H1 (cell line): ENCODE measurements at regions not wholly inside any gene's neighbourhood (a gene's known extent, or its start where the extent isn't known, plus 50 kb on each side); places are given as distances from the start of the nearest gene placed in this dataset.

Source experiments
- CTCF ChIA-PET: fragments of 300-600 bp; sonication (Branson Sonifier 250); formaldehyde crosslinking; loops from one replicate; lab custom pipeline; 2021; ENCODE audit not compliant: partially characterized antibody; lab: Charles Lee
- POLR2A ChIA-PET: fragments of 300-600 bp; sonication (Branson Sonifier 250); formaldehyde crosslinking; loops from one replicate; lab custom pipeline; 2021; ENCODE audit warnings: inconsistent platforms; ENCODE audit not compliant: partially characterized antibody; lab: Charles Lee
- DNase-seq, 2 experiments: peaks; one replicate each; pipeline versions ENCODE4 v3.0.0 to v3.0.0-alpha.2; 2010 to 2022; ENCODE audit warnings: low spot score in 2 of 2, low read depth in 1 of 2, mixed read lengths in 1 of 2
- FAIRE-seq: peaks from 2 replicates; lab custom pipeline; 2011; peaks lifted over from hg19 to GRCh38; lab: Jason Lieb, UNC
- H2AFZ ChIP-seq: 2 replicates; pipeline ENCODE4 v1.8.1; 2012; ENCODE audit warnings: low read length, inconsistent platforms
- H2AK5ac ChIP-seq: 2 replicates; pipeline ENCODE4 v1.6.1; 2013; ENCODE audit warnings: low read depth, low read length
- H2BK120ac ChIP-seq: replicated peaks from 2 replicates; pipeline ENCODE3; 2013; ENCODE audit warnings: low read depth, low read length, inconsistent platforms
- H2BK12ac ChIP-seq: 2 replicates; pipeline ENCODE4 v1.6.1; 2013; ENCODE audit warnings: low read depth, low read length
- H2BK15ac ChIP-seq: 2 replicates; pipeline ENCODE4 v1.6.1; 2013; ENCODE audit warnings: low read length
- H2BK20ac ChIP-seq: 2 replicates; pipeline ENCODE4 v1.6.1; 2013; ENCODE audit warnings: low read length
- H2BK5ac ChIP-seq: 2 replicates; pipeline ENCODE4 v1.6.1; 2013; ENCODE audit warnings: low read depth, low read length
- H3K14ac ChIP-seq: 2 replicates; pipeline ENCODE4 v1.6.1; 2013; ENCODE audit warnings: inconsistent platforms; ENCODE audit not compliant: insufficient read length
- H3K18ac ChIP-seq: 2 replicates; pipeline ENCODE4 v1.6.1; 2013; ENCODE audit warnings: low read length; ENCODE audit errors: extremely low read depth
- H3K23ac ChIP-seq: 2 replicates; pipeline ENCODE4 v1.6.1; 2013; ENCODE audit warnings: inconsistent platforms; ENCODE audit not compliant: insufficient read length
- H3K23me2 ChIP-seq: 2 replicates; pipeline ENCODE4 v1.6.1; 2013; ENCODE audit warnings: low read depth, low read length
- H3K27ac ChIP-seq: 2 replicates; pipeline ENCODE4 v1.6.1; 2011; ENCODE audit warnings: low read depth, low read length, inconsistent platforms
- H3K27me3 ChIP-seq, 4 experiments: replicated peaks in 1 of 4; 1 replicate in 1 of 4; 2 replicates in 3 of 4; pipeline versions ENCODE4 v1.6.1 to v1.8.1; 2011 to 2013; ENCODE audit warnings: low read length in 3 of 4, mild to moderate bottlenecking in 3 of 4, inconsistent platforms in 2 of 4, mixed read lengths in 2 of 4, moderate library complexity in 1 of 4; ENCODE audit not compliant: control insufficient read depth in 3 of 4, insufficient read depth in 3 of 4; ENCODE audit errors: extremely low read depth in 1 of 4
- H3K36me3 ChIP-seq, 4 experiments: 2 replicates each; pipeline versions ENCODE4 v1.6.1 to v1.8.1; 2011 to 2013; ENCODE audit warnings: mild to moderate bottlenecking in 4 of 4, low read length in 3 of 4, moderate library complexity in 2 of 4, control low read depth in 1 of 4, inconsistent platforms in 1 of 4; ENCODE audit not compliant: insufficient read depth in 4 of 4, control insufficient read depth in 2 of 4
- H3K4ac ChIP-seq: replicated peaks from 2 replicates; pipeline ENCODE3; 2013; ENCODE audit warnings: low read length, low read depth, mixed read lengths, inconsistent platforms; ENCODE audit not compliant: insufficient read length
- H3K4me1 ChIP-seq, 4 experiments: replicated peaks in 1 of 4; 1 replicate in 1 of 4; 2 replicates in 3 of 4; pipeline versions ENCODE4 v1.6.1 to v1.8.1; 2011 to 2013; ENCODE audit warnings: low read length in 3 of 4, inconsistent platforms in 2 of 4, mixed read lengths in 1 of 4; ENCODE audit not compliant: insufficient read depth in 4 of 4, control insufficient read depth in 3 of 4
- H3K4me2 ChIP-seq, 2 experiments: 2 replicates each; pipeline versions ENCODE4 v1.6.1 to v1.8.1; 2011 to 2013; ENCODE audit warnings: low read depth in 2 of 2, low read length in 2 of 2, control low read depth in 1 of 2, inconsistent platforms in 1 of 2, mild to moderate bottlenecking in 1 of 2; ENCODE audit not compliant: insufficient read depth in 1 of 2
- H3K4me3 ChIP-seq, 4 experiments: fragments of 200-600, 300-600 bp in 1 of 4; sonication (generic), shearing (Covaris generic), sonication (Bioruptor Twin) in 1 of 4; 2 replicates each; pipeline versions ENCODE4 v1.5.1 to v1.8.1; 2011 to 2016; ENCODE audit warnings: low read length in 4 of 4, low read depth in 3 of 4, control low read depth in 2 of 4, inconsistent platforms in 2 of 4, mild to moderate bottlenecking in 2 of 4, mixed read lengths in 1 of 4, moderate library complexity in 1 of 4; ENCODE audit not compliant: insufficient read depth in 2 of 4; ENCODE audit errors: extremely low read depth in 1 of 4
- H3K56ac ChIP-seq: replicated peaks from 2 replicates; pipeline ENCODE3; 2013; ENCODE audit warnings: low read depth, mild to moderate bottlenecking, mixed read lengths, low read length, inconsistent platforms; ENCODE audit not compliant: insufficient read length
- H3K79me1 ChIP-seq: 2 replicates; pipeline ENCODE4 v1.6.1; 2013; ENCODE audit warnings: low read depth, low read length, control low read depth
- H3K79me2 ChIP-seq, 2 experiments: 2 replicates each; pipeline versions ENCODE4 v1.6.1 to v1.8.1; 2012 to 2013; ENCODE audit warnings: low read length in 2 of 2, mild to moderate bottlenecking in 2 of 2, inconsistent platforms in 1 of 2; ENCODE audit not compliant: insufficient read depth in 2 of 2, control insufficient read depth in 1 of 2
- H3K9ac ChIP-seq, 4 experiments: replicated peaks in 1 of 4; 1 replicate in 1 of 4; 2 replicates in 3 of 4; pipeline versions ENCODE4 v1.6.1 to v1.8.1; 2011 to 2013; ENCODE audit warnings: low read depth in 3 of 4, low read length in 3 of 4, control low read depth in 2 of 4, mild to moderate bottlenecking in 2 of 4, moderate library complexity in 2 of 4, inconsistent platforms in 1 of 4; ENCODE audit errors: extremely low read depth in 1 of 4
- H3K9me3 ChIP-seq, 2 experiments: 2 replicates each; pipeline versions ENCODE4 v1.6.1 to v1.8.1; 2012 to 2013; ENCODE audit warnings: mild to moderate bottlenecking in 2 of 2, moderate library complexity in 2 of 2, control low read depth in 1 of 2, inconsistent platforms in 1 of 2, low read depth in 1 of 2, low read length in 1 of 2, mixed read lengths in 1 of 2; ENCODE audit not compliant: insufficient read depth in 2 of 2
- H4K20me1 ChIP-seq, 2 experiments: replicated peaks in 1 of 2; 2 replicates each; pipeline versions ENCODE3 to v1.8.1; 2011 to 2013; ENCODE audit warnings: inconsistent platforms in 2 of 2, low read length in 2 of 2, mild to moderate bottlenecking in 1 of 2; ENCODE audit not compliant: insufficient read depth in 2 of 2, control insufficient read depth in 1 of 2
- H4K5ac ChIP-seq: 2 replicates; pipeline ENCODE4 v1.6.1; 2013; ENCODE audit warnings: low read length, low read depth, mixed read lengths, inconsistent platforms; ENCODE audit not compliant: insufficient read length
- H4K8ac ChIP-seq: 2 replicates; pipeline ENCODE4 v1.8.0; 2013; ENCODE audit warnings: mild to moderate bottlenecking, moderate library complexity, low read length, inconsistent platforms; ENCODE audit not compliant: insufficient read depth; ENCODE audit errors: extremely low read depth
- H4K91ac ChIP-seq: replicated peaks from 2 replicates; pipeline ENCODE3; 2013; ENCODE audit warnings: low read length, mixed read lengths, inconsistent platforms; ENCODE audit not compliant: insufficient read length
- BCL11A ChIP-seq, 2 experiments: IDR thresholded peaks; one replicate each; pipeline ENCODE4 v1.6.1; 2011; ENCODE audit warnings: low read depth in 2 of 2, low read length in 2 of 2, mild to moderate bottlenecking in 2 of 2
- CBX5 ChIP-seq: fragments of 300-800, 300-1000 bp; sonication (generic); IDR thresholded peaks from 2 replicates; pipeline ENCODE4 v1.7.1; 2016; ENCODE audit warnings: antibody characterized with exemption, low read length, low read depth
- CREB1 ChIP-seq: IDR thresholded peaks from 2 replicates; pipeline ENCODE4 v1.6.1; 2012; ENCODE audit warnings: inconsistent platforms
- CTBP2 ChIP-seq: IDR thresholded peaks from 2 replicates; pipeline ENCODE4 v1.7.0; 2011; ENCODE audit warnings: borderline replicate concordance, mild to moderate bottlenecking, moderate library complexity, mixed read lengths, low read length; ENCODE audit not compliant: insufficient read depth, insufficient read length
- JUN ChIP-seq: IDR thresholded peaks from 2 replicates; pipeline ENCODE4 v1.6.1; 2011; ENCODE audit warnings: low read depth, mild to moderate bottlenecking, improper control_type of control experiment, low read length
- KDM4A ChIP-seq: IDR thresholded peaks from one replicate; pipeline ENCODE4 v1.7.1; 2012; ENCODE audit warnings: low read depth, mild to moderate bottlenecking, moderate library complexity, low read length, inconsistent platforms; ENCODE audit not compliant: severe bottlenecking
- POLR2AphosphoS5 ChIP-seq: IDR thresholded peaks from 2 replicates; pipeline ENCODE4 v1.6.1; 2011; ENCODE audit warnings: low read depth, low read length
- RXRA ChIP-seq: IDR thresholded peaks from 2 replicates; pipeline ENCODE4 v1.6.1; 2011; ENCODE audit warnings: low read depth, mild to moderate bottlenecking, low read length, moderate library complexity; ENCODE audit not compliant: insufficient read depth
- SP2 ChIP-seq: IDR thresholded peaks from 2 replicates; pipeline ENCODE4 v1.6.1; 2012; ENCODE audit warnings: mild to moderate bottlenecking, low read length, inconsistent platforms
- TAF1 ChIP-seq: IDR thresholded peaks from 2 replicates; pipeline ENCODE4 v1.6.1; 2011; ENCODE audit warnings: mild to moderate bottlenecking, low read depth, low read length
- TCF12 ChIP-seq: IDR thresholded peaks from 2 replicates; pipeline ENCODE4 v1.6.1; 2011; ENCODE audit warnings: low read depth, mild to moderate bottlenecking, low read length
- TEAD4 ChIP-seq: IDR thresholded peaks from 2 replicates; pipeline ENCODE4 v1.6.1; 2012; ENCODE audit warnings: low read depth, low read length, inconsistent platforms, mixed read lengths
- WGBS, 2 experiments: shearing (Covaris generic) in 1 of 2; methylation state at CpG; one replicate each; pipeline versions ENCODE4 v1.1.6 to v1.1.7; 2013 to 2015; ENCODE audit warnings: low lambda C conversion rate in 2 of 2, mixed read lengths in 2 of 2, inconsistent platforms in 1 of 2, low coverage in 1 of 2, missing lambda C conversion rate in 1 of 2; ENCODE audit not compliant: insufficient replicate concordance in 2 of 2, insufficient coverage in 1 of 2, insufficient read length in 1 of 2; ENCODE audit errors: extremely low coverage in 1 of 2, missing lambda C conversion rate in 1 of 2; 5-methylcytosine and 5-hydroxymethylcytosine counted together
- TF ChIP-seq, protein P1 (sequence below): IDR thresholded peaks from 2 replicates; pipeline ENCODE4 v1.6.1; 2012; ENCODE audit warnings: low read length, inconsistent platforms

DNA sequence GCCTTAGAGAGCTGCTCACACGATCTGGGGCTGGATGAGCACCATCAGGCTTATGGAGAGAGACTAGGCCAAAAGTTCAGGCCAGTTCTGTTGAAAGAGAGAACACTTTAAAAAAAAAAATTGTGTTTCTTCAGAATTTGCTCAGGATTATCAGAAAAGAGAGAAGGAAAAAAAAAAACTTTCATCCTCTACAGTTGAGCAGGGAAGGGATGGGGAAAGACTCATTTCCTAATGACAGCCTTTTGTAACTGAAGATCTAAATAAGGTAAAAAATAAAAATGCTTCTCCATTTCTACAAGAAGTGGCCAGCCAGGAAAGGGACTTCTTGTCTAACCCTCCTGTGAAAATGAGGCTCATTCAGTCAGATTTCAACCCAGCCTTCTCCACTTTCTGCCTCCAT is 134.8 kb downstream of the LY86 start:
- H3K56ac ChIP-seq: no peak overlapping the region
- no peak overlapping the region for H2BK20ac ChIP-seq
- H3K4me3 ChIP-seq: no peak overlapping the region
- no peak overlapping the region for H4K91ac ChIP-seq
- no peaks in the 10 kb centered on the region for H3K36me3 ChIP-seq
- WGBS, 2 experiments: 74% methylated on average over 1 of the region's 1 CpG; no CpG with 5 or more reads in 1 of the 2 experiments
- H3K9ac ChIP-seq: no peak overlapping the region
- no peak overlapping the region; a peak in 1 of 4 replicates for H3K4me2 ChIP-seq
- H2BK5ac ChIP-seq: no peak overlapping the region; the same call in 1 of the 2 replicates
- DNase-seq (no peak), FAIRE-seq (no peak)
- H2AK5ac ChIP-seq: no peak overlapping the region
- no peak overlapping the region for H2BK15ac ChIP-seq
- no peaks in the 10 kb centered on the region for H4K20me1 ChIP-seq
- peaks cover 0 to 11% (median 2%) of the 10 kb centered on the region in 4 experiments; a peak in 2 of 7 replicates for H3K27me3 ChIP-seq
- ChIA-PET POLR2A (interaction anchor here (2.2 kb wide), 1 partner anchor 19 kb away, joined by 7 read pairs; no protein-coding TSS in a partner anchor), CTCF (interaction anchor here (1.0 to 5.2 kb wide), 19 partner anchors 8 to 515 kb away, joined by 3 to 38 read pairs (median 6); no protein-coding TSS in a partner anchor)
- H3K27ac ChIP-seq: no peak overlapping the region
- no peaks in the 10 kb centered on the region for H3K79me1 ChIP-seq
- no peak overlapping the region for H4K8ac ChIP-seq
- H3K4me1 ChIP-seq: peaks cover 12 to 25% (median 20%) of the 10 kb centered on the region in 4 experiments
- no peak overlapping the region for H3K14ac ChIP-seq
- no peak overlapping the region for H4K5ac ChIP-seq
- 0 out of 2 replicates have a peak overlapping the region, but pooled peaks have one; percentile 59 for H2AFZ ChIP-seq
- H3K18ac ChIP-seq: no peak overlapping the region
- H3K23ac ChIP-seq: no peak overlapping the region
- no peaks in the 10 kb centered on the region for H3K9me3 ChIP-seq
- no peaks in the 10 kb centered on the region; the same call in 1 of the 2 replicates for H3K23me2 ChIP-seq
- H3K4ac ChIP-seq: no peak overlapping the region
- no peaks in the 10 kb centered on the region for H3K79me2 ChIP-seq
- H2BK12ac ChIP-seq: 0 out of 2 replicates have a peak overlapping the region, but pooled peaks have one; percentile 7
- H2BK120ac ChIP-seq: no peak overlapping the region
- TF ChIP-seq POLR2AphosphoS5 (no peak), JUN (no peak), CBX5 (no peak), SP2 (no peak), RXRA (no peak), CTBP2 (no peak), BCL11A (IDR thresholded peaks at IDR 0.05; ENCODE audit: low read depth in 2 of 2, low read length in 2 of 2) (no peak), TCF12 (no peak), KDM4A (no peak), CREB1 (no peak), TEAD4 (no peak), TAF1 (no peak)
- TF ChIP-seq, protein P1, sequence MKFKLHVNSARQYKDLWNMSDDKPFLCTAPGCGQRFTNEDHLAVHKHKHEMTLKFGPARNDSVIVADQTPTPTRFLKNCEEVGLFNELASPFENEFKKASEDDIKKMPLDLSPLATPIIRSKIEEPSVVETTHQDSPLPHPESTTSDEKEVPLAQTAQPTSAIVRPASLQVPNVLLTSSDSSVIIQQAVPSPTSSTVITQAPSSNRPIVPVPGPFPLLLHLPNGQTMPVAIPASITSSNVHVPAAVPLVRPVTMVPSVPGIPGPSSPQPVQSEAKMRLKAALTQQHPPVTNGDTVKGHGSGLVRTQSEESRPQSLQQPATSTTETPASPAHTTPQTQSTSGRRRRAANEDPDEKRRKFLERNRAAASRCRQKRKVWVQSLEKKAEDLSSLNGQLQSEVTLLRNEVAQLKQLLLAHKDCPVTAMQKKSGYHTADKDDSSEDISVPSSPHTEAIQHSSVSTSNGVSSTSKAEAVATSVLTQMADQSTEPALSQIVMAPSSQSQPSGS: no peak
